ENCODE measurements at regions not wholly inside any gene's neighbourhood (a gene's known extent, or its start where the extent isn't known, plus 50 kb on each side); places are given as distances from the start of the nearest gene placed in this dataset.

DNA sequence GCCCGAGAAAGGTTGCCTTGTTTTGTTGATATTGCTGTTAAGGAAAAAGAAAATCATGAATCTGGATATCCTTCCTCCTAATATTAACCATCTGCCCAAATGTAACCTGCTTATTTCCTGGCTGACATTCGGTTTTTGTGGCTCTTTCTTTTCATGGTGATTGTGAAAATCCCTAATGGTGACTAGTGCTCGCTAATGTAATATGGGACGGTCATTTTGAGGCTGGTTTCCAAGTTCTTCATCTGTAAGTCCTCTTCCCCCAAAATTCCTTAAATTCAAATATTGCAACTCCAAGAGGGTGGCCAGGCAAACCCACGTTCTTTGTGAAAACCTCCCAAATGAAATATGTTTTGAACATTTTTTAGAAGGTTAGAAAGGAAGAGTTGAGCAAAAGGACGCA is 63.1 kb upstream of the MAMDC2 start:
- TF ChIP-seq, protein P1, sequence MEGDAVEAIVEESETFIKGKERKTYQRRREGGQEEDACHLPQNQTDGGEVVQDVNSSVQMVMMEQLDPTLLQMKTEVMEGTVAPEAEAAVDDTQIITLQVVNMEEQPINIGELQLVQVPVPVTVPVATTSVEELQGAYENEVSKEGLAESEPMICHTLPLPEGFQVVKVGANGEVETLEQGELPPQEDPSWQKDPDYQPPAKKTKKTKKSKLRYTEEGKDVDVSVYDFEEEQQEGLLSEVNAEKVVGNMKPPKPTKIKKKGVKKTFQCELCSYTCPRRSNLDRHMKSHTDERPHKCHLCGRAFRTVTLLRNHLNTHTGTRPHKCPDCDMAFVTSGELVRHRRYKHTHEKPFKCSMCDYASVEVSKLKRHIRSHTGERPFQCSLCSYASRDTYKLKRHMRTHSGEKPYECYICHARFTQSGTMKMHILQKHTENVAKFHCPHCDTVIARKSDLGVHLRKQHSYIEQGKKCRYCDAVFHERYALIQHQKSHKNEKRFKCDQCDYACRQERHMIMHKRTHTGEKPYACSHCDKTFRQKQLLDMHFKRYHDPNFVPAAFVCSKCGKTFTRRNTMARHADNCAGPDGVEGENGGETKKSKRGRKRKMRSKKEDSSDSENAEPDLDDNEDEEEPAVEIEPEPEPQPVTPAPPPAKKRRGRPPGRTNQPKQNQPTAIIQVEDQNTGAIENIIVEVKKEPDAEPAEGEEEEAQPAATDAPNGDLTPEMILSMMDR (IDR thresholded peaks at IDR 0.05), result no peak
- no peak for TF ChIP-seq POLR2A (IDR thresholded peaks at IDR 0.05)

Data from thyroid gland (tissue), 4 donors.